GM21515 (cell line): ENCODE measurements at regions not wholly inside any gene's neighbourhood (a gene's known extent, or its start where the extent isn't known, plus 50 kb on each side); places are given as distances from the start of the nearest gene placed in this dataset.

Experiments
- ATAC-seq: cut with Tn5 transposase; IDR thresholded peaks from one replicate; pipeline ENCODE4 v1.9.1; 2021; ENCODE audit not compliant: unreplicated experiment

DNA sequence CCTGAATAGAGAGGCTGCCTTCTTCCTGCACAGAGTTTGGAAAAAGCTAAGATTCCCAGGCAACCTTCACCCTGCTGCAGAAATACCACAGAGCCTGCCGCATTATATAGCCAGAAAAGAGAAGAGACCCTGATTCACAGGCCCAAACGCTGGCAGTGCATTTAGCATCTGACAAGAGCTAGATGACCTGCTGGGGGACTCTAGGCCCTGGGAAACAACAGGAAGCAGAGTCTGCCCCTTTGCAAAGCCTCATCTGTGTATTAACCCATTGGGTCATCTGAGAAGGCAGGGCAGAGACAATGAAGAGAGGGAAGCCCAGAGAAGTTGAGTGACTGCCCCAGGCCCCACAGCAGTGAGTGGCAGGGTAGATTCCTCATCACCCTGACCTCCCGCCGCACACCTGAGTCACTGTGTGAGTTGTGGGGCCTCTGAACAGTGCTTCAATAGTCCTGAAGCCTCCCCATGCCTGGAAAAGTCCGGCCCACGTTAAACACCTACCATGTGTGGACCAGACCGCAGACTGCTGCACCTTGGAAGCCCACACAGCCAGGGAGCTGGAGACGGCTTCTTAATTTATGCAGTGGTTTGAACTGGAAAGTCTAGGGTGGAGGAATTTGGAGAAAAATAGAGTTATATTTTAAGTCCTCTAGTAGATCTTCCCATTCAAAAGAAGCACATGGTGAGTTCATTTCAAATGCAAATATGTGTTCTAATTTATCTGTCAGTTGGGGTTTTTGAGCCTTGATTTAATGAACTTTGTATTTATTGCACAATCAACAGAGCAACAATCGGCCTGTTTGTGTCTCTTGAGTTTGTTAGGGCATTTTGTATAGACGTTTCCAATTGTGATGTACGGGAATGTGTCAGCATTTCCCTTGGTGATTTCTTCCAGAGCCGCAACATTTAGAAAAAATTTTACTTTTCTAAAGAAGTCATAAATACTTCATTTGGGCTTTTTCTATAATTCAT, 80.4 kb upstream of the GPR26 start:
- ATAC-seq: no peak

DNA sequence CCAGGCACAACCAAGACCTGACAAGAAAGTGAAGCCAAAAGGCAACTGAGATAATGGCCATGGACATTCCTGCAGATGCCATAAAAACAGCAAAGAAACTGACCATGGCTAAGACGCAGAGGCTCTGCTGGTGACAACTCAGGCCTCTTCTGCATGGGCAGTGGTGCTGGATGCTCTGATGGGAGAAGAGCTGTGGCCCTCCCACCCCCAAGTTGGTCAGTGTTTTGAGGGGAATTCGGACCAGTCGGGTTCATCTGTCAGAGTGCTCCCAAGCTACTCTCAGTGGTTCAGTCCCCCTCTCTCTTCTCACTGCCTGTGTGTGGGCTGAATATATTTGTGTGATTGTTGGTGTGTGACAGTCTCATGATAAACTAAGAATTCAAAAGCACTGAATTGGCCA, 79.0 kb upstream of the GPR26 start:
- ATAC-seq: no peak

DNA sequence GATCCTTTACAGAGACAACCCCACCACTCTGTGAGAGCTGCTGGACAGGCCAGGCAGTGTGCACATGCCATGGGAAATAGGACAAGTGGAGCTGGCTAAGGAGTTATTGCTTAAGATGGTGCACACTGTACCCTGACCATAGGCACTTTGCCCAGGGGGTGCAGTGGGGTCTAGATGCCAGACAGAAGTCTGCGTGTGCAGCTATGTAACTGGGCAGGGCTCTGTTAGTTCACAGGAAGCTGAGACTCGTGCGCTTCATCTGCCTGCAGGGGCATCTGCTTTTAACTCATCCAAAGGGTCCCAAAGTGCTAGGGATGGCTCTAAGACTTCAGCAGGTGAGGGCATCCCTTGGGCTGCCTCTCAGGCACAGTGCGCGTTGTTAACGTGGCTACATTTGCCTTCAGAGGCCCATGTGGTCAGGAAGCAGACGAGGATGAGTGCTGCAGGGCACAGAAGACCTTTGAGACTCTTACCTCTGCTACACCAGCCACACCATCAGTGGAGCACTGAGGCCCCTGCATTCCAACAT, 77.7 kb upstream of the GPR26 start:
- no peak for ATAC-seq

GRCh38 chr10:123595661-123596060, 70.5 kb upstream of the GPR26 start:
- ATAC-seq: no peak

DNA sequence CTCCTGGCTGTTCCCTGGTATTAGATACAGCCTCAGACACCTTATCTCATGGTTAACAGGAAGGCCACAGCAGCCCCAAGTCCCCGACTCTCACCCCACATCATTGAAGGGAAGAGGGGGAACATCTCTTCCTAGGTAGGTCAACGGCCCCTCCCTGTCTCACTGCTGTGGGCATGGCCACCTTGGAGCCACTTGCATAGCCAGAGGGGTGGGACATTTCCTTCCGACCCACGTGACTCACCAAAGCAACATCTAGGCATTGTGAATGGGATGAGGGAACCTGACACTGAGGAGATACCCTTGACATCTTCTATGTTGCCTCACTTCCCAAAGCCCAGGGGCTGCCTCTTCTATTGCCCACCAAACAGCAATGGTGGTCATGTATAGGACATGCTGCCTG, 68.5 kb upstream of the GPR26 start:
- no peak for ATAC-seq

DNA sequence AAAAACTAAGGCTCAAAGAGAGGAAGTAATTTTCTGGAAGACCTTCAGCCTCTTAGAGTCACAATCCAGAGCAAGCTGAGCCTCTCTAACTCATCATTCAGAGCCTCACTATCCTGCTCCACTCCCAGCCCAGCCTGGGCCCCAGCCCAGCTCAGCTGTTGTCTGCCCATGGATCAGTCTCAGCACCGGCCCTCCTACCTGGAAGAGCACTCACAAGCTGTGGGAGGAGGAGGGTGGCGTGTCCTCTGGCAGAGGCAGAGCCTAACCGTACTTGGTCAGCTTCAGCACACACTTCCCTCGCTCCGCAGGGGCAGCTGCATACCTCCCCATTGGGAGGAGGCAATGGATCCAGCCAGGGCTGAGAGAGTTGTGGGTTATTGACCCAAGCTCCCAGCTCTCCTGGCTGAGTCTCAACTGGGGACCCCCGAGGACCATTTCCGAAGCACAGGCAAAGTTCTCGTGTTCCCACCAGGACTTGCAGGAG, 66.7 kb upstream of the GPR26 start:
- ATAC-seq: no peak

DNA sequence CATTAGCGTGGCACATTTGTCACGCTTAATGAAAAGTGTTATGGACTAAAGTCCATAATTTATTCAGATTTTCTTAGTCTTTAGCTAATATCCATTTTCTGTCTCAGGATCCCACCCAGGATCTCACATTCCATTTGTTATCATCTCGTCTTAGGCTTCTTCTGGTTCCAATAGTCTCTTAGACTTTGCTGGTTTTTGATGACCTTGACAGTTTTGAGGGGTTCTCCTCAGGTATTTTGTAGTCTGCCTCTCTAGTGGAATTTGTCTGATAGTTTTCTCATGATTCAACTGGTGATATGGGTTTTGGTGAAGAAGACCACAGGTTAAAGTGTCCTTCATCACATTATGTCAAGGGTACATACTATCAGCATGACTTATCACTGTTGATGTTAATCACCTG, 66.0 kb upstream of the GPR26 start:
- no peak for ATAC-seq

DNA sequence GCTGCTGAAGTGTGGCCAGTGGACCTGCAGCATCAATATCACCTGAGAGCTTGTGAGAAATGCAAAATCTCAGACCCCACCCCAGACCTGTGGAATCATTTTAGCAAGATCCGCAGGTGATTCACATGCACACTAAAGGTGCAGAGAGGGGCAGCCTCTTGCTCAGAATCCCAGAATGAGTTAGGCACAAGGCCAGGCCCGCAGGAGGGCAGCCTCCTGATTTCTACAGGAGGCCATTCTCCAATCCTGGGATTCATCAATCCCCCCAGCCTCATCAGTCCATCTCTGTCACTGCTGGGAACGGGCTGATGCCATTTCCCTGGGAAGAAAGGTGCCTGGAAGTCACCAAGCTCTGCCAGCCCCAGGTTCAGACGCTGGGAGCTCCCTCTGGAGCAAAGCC, 63.0 kb upstream of the GPR26 start:
- ATAC-seq: no peak

DNA sequence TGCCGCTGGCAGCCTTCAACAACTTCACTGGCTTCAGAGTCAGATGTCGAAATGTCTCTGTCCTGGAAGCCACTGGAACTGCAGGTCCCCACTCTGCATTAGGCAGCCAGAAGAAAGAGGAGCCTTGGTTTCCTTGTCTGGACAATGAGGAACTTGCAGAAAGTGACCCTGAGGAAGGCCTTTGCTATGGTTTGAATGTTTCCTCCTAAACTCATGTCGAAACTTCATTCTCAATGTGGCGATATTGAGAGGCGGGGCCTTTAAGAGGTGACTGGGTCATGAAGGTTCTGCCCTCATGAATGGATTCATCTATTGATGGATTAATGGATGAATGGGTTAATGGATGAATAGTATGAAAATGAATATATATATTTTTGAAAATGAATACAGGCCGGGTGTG, 61.6 kb upstream of the GPR26 start:
- no peak for ATAC-seq

- no peak for ATAC-seq
Measured at GRCh38 chr10:123606006-123606405, 60.1 kb upstream of the GPR26 start.

DNA sequence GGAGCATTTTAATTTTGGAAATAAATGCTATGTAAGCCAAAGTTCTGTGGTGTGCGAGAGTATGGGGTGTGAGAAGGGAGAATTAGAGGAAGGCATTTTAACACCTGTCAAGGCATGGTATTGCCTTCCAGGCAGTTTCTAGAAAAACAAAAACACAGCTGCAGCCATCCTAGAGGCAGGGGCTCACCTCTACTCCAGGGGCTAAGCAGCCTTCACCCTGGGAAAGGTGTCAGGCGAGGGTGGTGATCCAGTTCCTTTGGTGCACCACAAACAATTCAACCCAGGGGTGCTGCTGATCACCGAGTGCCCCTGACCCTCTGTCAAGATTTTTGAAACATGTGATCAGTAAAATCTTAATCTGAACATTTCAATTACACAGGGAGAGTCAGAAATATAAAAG, 59.2 kb upstream of the GPR26 start:
- no peak for ATAC-seq

DNA sequence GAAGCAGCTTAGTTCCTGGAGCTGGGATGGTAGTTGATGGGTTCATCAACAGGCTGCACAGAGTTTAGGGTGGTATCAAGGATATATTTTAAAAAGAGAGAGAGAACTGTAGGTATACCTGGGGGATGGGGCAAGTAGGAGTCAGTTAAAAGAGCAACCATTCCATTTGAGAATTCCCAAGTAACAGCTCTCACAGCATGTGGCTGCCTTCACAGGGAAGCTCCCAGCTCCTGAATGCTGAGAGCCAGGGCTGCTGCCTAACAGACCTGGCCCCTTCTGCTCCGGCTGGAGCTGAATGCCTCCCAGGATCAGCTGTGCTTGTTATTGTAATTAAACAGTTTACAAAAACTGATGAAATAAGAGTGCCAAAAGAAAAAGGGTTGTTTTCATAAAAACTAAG, 58.8 kb upstream of the GPR26 start:
- ATAC-seq: no peak

DNA sequence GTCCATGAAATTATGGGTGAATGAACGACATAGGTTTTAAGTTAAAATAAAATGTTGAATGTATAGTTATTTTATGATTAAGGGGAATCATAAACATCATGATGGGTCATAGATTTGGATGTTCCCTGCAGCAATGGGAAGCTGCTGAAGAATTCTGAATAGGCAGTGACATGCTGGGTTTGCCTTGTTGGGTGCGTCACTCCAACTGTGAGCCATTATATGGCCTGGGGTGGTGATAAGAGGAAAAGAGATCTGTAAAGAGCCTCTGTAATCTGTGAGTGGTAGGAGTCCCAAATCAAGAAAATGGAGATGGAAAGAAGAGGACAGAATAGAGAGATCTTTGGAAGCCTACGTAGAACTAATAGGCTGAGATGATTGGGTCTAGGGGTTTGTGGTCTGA, 58.1 kb upstream of the GPR26 start:
- no peak for ATAC-seq

DNA sequence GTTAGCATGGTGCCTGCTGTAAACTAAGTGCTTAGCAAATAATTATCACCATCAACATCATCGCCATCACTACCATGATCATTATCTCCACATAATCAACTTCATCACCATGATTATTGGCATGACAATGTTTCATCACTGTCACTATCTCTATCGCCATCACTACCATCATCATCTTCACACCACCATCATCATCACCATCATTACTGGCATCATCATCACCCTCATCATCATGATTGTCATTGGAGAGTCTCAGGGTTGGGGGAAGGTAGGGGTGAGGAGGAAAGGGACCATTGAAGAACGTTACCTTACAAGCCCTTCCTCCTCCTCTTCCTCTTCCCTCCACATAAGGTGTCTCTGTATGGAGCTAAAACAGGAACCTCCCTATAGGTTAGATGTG, 54.9 kb upstream of the GPR26 start:
- ATAC-seq: no peak

DNA sequence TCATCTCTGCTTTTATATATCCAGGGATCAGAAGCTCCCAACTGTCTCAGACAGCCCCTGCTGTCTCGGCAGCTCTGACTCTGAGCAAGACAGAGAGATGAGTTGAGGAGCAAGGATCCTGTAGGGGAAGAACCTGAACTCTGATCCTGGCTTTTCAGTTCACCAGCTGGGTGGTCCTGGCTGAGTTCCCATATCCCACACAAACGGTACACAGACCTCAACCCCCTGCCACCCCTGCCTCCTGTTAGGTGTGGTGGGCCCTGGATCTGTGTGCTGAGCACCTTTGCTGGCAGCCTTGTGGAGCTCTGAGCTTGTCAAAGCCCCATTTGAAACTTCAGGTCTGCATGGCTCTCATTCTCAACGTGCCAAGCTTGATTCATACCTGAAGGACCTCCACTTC, 54.3 kb upstream of the GPR26 start:
- ATAC-seq: no peak

DNA sequence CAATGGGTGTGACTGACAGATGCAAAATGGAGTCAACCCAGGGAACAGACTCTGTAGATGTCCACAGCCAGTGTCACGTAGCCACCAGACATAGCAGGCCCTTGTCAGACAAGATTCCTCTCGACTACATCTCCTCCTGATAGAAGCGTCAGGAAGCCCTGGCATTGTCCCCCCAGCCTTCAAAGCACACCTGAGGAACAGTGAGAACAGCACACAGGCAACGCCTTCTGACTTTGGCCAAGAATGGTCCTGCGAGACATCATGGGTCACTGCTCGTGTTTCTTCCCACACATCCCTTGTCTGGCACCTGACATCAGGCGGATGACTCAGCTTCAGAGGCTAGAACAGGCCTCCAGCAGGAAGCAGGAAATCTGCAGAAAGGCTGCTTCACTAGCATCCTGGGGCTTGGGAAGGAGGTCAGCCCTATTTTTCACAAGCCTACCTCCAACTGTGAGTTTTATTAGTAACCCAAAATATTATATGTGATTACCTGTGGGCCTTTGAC, 52.8 kb upstream of the GPR26 start:
- ATAC-seq: no peak

DNA sequence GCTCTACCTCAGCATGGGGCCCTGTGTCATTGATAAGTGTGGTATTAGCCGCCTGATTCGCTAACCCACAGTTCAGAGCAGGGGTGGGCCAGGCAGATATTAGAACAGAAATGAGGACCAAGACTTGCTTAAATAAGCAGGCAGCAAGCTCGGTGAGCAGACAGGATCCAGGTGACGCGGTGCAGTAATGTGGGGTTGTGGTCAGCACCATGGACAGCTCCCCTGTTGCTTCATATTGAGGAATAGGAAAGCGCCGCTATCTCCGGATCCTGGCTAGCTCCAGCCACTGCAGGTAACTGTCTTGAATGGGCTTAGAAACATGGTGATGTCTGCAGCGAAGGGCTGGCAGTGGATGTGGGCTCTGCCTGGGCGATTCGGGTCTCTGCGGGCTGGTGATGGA, 51.3 kb upstream of the GPR26 start:
- ATAC-seq: no peak
